HG03439 (cell line): ENCODE measurements at regions not wholly inside any gene's neighbourhood (a gene's known extent, or its start where the extent isn't known, plus 50 kb on each side); places are given as distances from the start of the nearest gene placed in this dataset.

Experiments used
- ATAC-seq: cut with Tn5 transposase; IDR thresholded peaks from one replicate; pipeline ENCODE4 v1.9.1; 2021; ENCODE audit warnings: mild to moderate bottlenecking, moderate library complexity; ENCODE audit not compliant: unreplicated experiment

DNA sequence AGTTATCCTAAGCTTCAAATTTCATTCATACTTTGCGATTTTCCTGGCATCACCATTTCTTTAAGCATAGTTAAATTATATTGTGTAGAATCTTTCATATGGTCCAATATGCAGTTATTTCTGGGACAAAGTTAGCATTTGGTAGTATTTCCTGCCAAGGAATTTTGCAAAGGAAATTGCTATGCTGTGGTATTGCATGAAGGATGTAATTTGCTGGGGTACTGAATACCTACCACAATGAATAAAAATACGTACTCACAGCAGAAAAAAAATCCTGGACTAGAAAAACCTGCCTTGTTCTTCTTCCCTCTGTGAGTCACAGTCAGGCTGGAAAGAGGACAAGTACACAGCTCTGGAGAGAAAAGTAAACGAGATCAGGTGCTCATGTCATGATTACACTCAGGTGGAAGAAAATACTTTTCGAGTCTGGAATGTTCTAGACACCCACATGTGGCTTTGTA lies 241.2 kb downstream of the PTBP2 start:
- ATAC-seq: no peak

DNA sequence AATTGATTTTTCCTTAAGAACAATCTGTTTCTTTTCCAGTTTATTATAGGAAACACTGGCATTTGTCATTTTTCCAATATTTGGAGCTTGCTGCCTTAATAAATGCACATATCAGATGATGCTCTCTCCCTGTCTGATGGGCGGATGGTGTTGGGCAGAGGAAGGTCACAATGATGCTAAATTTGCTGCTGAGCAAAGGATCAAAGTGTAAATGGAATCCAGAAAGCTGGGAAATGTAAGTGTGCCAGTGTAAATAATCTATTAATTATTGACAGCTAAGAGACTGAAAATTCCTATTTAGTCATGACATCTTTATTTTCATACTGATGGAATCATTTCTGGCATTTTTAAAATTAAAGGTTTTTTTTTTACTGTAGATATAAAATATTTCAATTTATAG lies 243.2 kb downstream of the PTBP2 start:
- no peak for ATAC-seq

DNA sequence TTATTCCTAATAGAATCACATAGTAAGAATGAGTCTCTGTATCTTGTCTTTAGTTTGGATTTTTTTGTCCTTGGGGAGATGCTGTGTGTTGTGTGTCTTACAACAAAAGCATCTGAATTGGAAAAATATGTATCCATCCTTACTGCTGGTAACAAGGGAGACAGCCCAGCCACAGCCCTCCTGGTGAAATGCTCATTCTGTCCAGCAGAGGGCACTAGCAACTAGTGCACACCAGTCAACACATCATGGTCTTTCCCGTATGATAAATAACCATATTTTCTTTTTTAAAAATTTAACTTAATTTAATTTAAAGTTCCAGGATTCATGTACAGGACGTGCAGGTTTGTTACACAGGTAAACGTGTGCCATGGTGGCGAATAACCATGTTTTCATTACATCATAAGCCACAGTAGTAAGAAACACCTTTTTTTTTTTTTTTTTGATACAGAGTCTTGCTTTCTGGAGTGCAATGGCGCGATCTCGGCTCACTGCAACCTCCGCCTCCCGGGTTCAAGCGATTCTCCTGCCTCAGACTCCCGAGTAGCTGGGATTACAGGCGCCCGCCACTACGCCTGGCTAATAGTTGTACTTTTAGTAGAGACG lies 245.1 kb downstream of the PTBP2 start:
- peak; percentile 93 for ATAC-seq

DNA sequence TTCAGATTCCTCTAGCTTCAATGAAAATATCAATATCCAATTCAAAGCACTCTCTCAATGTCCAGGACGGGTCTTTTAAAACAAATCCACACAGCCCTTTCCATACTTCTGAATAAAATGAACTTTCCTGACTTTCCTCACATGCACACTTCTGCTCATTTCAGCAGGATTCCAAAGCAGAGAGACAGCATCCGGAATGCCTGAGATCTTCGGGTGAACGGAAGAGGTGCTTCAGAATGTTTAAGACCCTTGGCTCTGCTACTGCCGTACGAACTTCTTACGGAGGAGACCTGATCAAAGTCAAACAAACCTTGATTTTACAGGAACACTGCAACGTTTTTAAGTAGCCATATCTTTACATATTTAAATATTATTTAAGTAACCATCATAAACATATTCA lies 245.7 kb downstream of the PTBP2 start:
- no peak for ATAC-seq

DNA sequence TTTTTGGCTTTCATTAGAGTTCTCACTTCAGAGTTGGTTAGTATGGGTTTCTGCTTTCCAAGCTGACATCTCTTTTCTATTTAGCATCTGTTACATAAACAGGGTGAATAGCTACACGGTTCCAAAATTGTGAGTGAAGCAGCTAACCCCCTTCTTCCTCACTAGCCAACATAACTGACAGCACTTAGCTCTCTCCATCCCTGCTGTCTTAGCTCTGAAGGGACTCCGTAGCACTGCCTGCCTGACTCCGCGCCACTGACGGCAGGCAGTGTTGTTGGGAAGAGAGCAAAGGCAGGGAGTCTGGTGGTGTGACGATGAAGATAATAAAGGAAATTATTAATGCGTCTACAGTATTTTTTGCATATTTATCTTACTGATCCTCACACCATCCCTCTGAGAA lies 247.0 kb downstream of the PTBP2 start:
- no peak for ATAC-seq

DNA sequence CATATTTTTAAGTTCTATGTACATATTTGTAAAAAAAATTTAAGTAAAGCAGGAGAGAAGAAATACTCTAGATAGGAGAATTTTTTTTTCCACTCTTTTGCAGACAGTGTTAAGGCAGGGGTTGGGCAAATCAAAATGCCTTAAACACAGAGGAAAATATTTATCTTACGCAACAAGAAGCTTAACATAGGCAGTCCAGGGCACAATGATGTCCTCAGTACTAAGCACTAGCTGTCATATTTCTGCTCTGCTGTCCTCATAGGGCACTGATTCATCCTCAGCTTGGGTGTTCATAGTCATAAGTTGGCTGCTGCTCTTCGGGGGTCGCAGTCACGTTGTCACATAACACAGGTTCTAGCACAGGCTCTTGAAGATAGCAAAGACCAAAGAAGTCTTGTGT lies 247.4 kb downstream of the PTBP2 start:
- no peak for ATAC-seq

DNA sequence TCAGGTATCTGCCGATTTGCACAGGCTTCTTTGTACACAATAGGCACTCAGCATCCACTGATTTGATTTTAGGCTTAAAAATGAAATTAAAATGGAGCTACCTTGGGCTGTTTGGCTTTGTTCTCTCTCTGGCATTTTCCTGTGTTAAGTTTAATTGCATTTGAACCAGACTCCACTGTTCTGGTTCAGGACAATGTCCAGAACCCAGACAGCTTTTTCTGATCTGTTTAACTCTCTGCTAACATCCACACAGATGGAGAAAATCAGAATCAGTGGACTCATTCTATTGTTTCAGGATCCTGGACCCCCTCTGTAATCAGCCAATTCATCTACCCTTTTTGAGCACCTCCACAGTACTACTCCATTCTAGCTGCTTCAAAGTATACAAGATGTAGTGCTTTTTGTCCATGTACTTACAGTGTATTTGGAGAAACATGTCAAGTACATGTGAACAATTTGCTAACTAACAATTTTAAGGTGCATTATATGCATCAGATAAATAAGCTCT lies 248.1 kb downstream of the PTBP2 start:
- no peak for ATAC-seq

DNA sequence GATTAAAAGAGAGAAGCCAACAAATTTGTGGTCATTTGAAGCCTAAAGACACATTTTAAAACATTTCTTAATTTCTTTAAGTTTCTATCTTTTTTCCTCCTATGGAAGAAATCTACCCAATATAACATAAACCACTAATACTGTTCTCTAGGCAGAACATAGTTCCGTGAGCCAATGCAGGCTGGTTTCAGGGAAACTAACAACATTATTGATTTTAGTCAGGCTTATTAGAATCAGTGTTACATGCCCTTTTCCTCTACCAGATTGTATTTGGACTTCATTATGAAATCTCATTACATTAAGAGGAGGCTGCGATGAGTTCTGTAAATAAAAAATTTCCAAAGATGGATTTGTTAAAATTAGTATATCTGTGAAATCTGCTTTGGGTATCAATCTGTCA lies 249.9 kb downstream of the PTBP2 start:
- ATAC-seq: no peak

DNA sequence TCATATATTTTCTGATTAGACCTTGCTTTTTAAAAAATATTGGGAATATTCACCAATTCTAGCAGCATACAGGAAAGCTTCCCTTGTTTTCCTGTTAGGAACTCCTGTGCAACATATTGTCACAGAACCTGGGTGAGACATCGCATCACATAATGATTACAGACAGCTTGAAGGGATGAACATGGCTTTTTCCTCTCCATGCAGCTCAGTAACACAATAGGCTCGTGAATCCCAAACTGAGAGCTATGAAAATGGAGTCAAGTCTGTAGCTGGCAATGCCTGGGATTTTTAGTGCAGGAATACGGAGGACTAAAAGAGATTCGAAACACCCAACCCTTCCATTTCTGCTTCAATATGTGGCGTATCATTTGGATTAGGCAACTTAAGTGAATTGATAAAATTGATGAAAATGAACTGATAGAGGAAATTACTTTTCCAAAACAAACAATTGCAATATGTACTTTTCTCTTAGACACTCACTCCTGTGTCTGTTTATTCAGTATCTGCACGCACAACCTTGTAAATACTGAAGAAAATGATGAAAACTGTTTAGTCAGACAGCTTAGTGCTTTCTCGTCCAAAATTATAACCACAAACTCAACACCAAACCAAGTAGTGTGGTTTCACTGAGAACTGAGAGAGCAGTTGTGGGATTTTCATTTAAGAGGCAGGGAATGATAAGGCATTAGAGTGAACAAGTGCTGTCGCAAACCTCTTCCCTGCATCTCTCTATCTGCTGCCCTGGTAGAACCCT lies 250.4 kb downstream of the PTBP2 start:
- ATAC-seq: no peak

DNA sequence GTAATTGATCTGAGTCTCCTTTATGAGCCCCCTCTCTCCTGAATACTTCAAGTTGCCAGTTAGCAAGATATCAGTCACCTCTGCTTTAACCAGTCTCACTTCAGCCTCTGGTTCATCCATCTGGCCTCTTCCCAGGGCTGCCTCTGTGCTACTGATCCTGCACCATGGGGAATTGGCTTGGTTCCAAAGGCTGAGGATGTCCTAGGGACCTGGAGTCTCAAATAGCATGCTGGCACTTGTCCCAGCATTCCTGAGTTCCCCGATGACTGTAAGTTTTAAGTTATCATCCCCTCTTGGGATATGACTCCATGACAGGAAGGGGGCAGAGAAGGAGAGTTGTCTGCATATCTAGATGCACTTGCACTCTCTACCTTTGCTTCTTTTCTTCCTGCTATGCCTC lies 252.0 kb downstream of the PTBP2 start:
- ATAC-seq: no peak

DNA sequence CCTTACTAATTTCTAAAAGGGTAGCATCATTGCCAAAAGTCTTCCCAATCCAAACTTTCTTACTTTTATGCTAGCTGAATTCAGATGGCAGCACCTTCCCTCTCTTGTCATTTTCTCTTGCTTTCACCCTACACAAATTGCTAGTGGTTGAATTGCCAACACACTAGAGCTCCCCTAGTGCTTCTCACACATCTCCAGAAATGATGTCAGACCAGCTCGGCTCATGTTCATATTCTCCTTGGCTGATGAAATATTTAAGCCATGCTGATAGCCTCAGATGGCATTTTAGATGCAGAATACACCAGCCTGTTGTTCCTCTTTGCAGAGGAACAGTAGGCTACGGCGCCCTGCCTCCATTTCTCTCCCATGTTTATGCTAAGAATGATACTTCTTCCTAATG lies 256.9 kb downstream of the PTBP2 start:
- ATAC-seq: no peak

DNA sequence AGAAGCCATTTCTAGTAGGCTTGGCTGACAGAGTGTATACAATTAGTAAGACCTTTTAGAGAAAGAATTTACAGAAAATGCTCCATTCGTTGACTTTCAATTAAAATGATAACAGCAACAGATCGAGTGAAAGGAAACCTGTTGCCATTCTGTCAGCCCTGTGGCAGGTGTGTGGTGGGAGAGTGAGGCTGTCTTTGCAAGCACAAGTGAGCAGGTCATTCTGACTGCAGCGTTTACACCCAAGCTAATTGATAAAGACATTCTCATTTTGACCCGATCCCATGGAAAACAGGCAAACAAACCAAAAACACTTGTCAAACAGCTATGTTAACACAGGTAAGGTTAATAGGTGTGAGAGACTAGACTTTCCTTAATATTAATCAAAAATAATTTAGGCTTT lies 257.3 kb downstream of the PTBP2 start:
- no peak for ATAC-seq

DNA sequence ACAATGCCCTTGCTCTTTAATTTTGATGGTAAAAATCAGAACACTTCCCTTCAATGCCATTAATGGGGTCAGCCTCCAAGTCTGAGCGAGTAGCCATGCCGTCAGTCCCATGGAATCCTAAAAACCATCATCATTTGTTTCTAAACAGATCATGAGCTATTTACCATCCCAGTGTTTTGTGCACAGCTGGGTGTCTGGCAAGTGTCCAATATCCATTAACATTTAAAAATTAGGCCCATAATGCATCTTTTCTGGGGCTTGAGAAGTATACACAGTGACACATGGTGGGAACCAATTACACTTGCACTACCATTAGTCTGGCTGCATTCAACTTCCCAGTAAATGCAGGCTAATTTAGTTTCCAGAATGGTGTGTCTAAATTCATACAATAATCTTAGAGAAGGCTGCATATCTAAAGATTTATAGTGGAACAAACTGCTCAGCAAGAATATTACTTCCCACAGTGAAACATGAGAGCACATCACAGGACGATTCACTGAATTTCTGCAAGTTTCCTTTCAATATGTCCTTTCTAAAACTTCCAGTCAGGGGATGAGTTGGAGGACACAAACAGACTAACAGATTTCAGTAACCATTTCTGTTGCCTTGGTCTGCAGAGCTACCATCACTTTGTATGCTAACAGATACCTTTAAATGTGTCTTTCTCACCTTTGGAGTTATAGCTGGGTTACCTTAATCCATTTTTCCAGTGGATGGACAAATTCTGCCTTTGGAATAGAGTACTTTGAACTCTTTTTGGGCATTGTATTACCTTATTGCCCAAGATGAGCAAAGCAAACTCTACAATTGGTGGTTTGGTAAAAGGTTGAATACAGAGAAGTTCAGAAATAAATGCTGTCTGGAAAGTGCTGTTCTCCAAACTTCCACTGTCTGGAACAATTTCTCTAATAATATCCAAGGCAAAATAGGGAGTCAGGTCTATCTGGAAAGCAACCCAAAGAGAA lies 258.0 kb downstream of the PTBP2 start:
- ATAC-seq: no peak

DNA sequence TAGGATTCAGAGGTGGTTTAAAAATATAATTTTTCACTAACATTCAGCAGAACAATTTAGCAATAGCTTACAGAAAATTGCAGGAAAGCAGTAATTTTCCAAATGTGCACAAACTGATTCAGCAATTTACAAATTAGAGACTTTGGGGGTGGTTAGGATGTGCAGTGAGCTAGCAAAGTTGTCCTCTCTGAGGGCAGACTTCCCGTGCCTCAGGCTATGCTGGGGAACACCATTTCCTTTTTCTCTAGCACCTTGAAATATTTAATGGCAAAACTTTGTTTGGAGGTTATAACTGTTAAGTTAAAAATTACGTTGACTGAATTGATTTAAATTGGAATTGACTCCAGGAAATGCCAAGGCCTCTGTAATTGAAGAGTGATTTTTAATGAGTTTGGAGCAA lies 258.9 kb downstream of the PTBP2 start:
- ATAC-seq: no peak

DNA sequence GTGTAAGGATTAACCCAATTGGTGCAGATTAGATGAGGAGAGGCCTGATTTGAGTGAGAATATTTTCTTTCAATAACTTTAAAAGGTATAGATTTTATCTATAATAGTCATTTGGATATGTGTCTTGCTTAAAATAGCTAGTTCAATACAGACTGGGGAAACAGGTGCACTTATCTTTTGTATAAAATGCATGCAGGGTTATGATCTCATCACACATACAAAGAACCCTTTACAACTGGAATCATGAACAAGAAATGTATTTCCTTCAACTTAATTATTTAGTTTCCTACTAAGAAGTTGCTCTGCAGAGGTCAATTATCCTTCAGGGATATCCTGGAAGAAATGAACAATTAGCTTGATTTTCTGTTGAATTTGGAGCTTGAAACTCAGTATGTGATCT lies 259.6 kb downstream of the PTBP2 start:
- no peak for ATAC-seq

DNA sequence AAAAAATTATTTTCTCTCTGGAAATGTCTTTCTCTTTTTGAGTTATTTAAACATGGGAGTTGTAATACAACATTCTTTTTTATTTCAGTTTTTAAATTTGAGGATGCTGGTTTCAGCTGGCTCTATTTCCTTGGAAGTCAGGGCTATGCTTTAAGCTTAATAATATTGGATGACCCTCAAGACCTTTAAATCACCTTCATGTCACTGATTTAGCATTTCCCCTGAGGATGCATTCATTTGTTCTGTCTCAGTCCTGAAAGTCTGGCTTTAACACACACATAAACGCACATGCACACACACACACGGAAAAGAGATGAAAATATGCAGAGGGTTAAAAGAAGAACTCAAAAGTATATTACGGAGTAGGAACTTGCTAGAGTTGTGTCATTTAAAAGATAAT lies 260.5 kb downstream of the PTBP2 start:
- ATAC-seq: no peak

DNA sequence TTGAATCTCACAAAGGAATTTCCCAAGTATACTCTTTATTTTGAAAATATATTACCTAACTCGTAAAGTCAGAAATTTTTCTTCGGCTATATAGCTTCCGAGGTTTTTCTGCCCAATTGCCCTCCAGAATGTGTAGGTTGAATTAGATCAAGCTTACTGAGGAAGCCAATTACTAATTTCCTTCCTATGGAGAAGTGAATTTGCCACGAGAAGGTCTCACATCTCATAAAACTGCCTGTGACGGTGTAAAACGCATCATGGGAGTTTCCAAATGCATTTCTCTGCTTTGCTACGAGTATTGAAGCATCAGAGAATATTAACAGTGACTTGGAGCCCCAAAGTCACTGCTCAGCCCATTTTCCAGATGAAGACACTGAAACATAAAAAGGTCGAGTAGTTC lies 262.3 kb downstream of the PTBP2 start:
- ATAC-seq: no peak

DNA sequence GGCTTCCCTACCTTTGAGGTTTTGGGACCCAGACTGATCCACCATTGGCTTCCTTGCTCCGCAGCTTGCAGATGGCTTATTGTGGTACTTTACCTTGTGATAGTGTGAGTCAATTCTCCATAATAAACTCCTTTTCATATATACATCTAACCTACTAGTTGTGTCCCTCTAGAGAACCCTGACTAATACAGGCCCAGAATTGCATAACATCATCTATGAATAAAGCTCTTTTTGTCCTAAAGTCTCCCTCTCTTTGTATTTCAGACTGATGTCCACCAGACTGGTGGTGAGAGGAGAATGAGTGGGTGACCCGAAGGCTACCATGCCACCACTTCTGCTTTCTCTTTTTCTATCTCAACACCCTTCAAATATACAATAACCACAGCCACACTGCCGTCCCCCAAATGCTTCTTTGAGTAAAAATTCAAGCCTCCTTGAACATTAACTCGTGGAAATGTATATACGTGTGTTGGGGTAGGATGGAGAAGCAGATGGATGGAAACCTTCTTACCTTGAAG lies 265.7 kb downstream of the PTBP2 start:
- no peak for ATAC-seq

DNA sequence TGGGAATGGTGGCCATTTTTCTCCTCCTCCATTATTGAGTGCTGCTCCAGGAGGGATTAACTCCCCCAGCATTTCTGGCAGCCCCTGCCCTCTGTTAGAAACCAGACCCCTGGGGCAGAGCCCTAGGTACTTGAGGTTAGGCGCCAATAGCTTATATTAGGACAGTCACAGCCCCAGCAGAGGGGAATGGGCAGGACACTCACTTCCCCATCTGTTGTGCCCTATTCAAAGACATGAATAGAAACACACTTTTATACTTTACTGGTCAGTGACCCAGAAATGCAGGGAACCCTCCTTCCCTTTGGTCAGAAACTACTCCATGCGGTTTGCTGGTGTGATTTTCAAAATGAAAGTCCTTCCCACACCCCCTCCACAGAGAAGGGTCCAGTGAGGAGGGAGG lies 267.7 kb downstream of the PTBP2 start:
- no peak for ATAC-seq

DNA sequence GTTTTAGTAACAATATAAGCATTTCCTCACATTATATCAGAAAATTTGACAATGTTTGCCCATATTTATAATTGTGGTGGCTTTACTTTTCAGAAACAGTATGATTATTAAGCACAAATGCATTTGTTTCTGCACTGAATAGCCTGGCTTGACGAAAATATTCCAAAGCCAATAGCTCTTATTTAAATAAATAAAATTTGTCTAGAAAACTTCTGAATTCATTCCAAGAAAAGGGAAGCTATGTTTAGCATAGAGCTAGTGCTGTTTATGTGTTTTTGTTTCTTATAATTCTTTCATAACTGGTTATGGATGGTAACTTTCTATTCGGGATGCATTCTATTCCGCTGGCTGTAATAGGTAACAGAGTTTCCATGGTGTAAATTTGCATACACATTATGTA lies 268.6 kb downstream of the PTBP2 start:
- no peak for ATAC-seq

DNA sequence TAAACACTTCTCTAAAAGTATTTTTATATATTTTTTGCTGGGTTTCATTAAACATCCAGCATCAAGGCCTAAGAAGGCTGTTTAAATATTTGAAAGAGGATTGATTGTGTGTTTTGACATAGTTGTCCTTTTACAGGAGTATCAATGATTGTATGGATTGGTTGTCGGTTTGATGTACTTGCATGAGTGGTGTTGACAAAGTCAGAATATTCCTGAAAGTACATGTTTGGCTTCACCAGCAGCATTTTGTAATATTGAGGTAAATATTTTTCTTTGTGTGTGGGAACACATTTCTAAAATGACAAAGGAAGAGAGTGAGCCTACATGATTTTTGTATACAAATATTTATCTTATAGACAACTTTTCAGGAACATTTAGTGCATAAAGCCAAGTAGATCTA lies 269.7 kb downstream of the PTBP2 start:
- ATAC-seq: no peak
